ENCODE measurements at regions not wholly inside any gene's neighbourhood (a gene's known extent, or its start where the extent isn't known, plus 50 kb on each side); places are given as distances from the start of the nearest gene placed in this dataset.

GRCh38 chr16:8459085-8459733, 131.1 kb downstream of the TMEM114 start:
- intact Hi-C loops (cut with DNase I): no loop called here
- H3K36me3 ChIP-seq: no peaks in the 10 kb centered on the region
- DNase-seq: no peak
- ATAC-seq: no peak
- no peaks in the 10 kb centered on the region for H3K4me1 ChIP-seq
- WGBS, 4 donors: 49 to 54% (median 52%) methylated on average over 3 of the region's 3 CpGs
- no peak overlapping the region for H3K4me3 ChIP-seq
- peaks cover 0 to 4% (median 0%) of the 10 kb centered on the region in 9 donors for H3K27me3 ChIP-seq
- H3K9me3 ChIP-seq: peaks cover 0 to 18% (median 0%) of the 10 kb centered on the region in 12 donors
- TF ChIP-seq CTCF (IDR thresholded peaks at IDR 0.05) (no peak), POLR2A (IDR thresholded peaks at IDR 0.05) (no peak)
- no peak overlapping the region for H3K27ac ChIP-seq

- intact Hi-C loops (cut with DNase I): no loop called here
- no peak for TF ChIP-seq POLR2A (IDR thresholded peaks at IDR 0.05)
These were observed 131.7 kb downstream of the TMEM114 start for GRCh38 chr16:8458481-8459046.

DNA sequence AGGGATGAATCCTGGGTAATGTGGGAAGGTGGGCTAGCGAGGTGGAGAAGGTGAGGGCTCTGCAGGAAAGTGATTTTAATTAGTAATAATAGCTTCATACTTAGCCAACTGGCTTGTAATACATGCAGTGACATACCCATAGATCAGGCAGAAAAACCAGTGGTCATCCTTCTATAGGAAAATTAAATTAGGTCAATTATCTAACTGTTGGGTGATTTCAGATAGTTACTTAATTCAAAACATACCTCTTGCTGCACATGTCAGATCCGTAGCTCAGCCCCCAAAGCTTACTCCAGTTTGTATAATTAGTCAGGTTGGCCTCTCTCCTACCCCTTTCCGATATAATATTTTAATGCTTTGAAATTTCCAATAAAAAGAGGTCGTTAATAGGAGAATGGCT, 137.0 kb downstream of the TMEM114 start:
- WGBS, 4 donors: 56 to 62% (median 61%) methylated on average over 4 of the region's 4 CpGs
- no peak for TF ChIP-seq CTCF (IDR thresholded peaks at IDR 0.05)
- TF ChIP-seq POLR2A (IDR thresholded peaks at IDR 0.05): no peak
- ATAC-seq (no peak), DNase-seq (no peak)
- Histone ChIP-seq H3K27me3 (peaks cover 0 to 4% (median 0%) of the 10 kb centered on the region in 9 donors), H3K9me3 (peaks cover 0 to 18% (median 0%) of the 10 kb centered on the region in 12 donors), H3K27ac (no peak overlapping the region), H3K4me1 (no peaks in the 10 kb centered on the region), H3K36me3 (no peaks in the 10 kb centered on the region), H3K4me3 (no peak overlapping the region)
- intact Hi-C loops (cut with DNase I): no loop called here

More at GRCh38 chr16:8458481-8459046, 131.7 kb downstream of the TMEM114 start:
- WGBS, 4 donors: 71 to 74% (median 73%) methylated on average over 5 of the region's 5 CpGs
- Histone ChIP-seq H3K4me1 (no peaks in the 10 kb centered on the region), H3K36me3 (no peaks in the 10 kb centered on the region), H3K4me3 (no peak overlapping the region), H3K9me3 (peaks cover 0 to 18% (median 0%) of the 10 kb centered on the region in 12 donors), H3K27me3 (peaks cover 0 to 4% (median 0%) of the 10 kb centered on the region in 9 donors), H3K27ac (no peak overlapping the region)
- DNase-seq: no peak
- no peak for ATAC-seq

DNA sequence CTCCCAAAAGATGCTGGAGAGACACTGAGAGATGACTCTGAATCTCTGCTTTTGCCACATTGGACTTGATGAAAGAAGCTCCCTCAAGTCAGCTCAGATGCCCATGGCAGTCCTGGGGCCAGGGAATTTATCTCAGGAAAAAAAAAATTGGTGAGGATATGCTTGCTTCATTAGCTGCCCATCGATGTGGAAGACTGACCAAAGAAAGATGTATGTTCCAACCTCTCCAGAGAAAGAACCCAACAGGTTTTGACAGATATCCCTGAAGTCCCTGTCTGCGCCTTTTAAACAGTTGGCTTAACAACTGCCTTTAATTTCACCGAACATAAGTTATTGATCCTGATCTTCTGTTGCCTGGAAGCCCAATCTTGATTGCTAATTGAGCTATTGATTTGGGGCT, 137.4 kb downstream of the TMEM114 start:
- no peak for TF ChIP-seq POLR2A (IDR thresholded peaks at IDR 0.05)
- TF ChIP-seq CTCF (IDR thresholded peaks at IDR 0.05): no peak
- H3K36me3 ChIP-seq: no peaks in the 10 kb centered on the region
- WGBS, 4 donors: 56 to 63% (median 59%) methylated on average over 3 of the region's 3 CpGs
- DNase-seq (no peak), ATAC-seq (no peak)
- no peaks in the 10 kb centered on the region for H3K4me1 ChIP-seq
- no peak overlapping the region for H3K27ac ChIP-seq
- H3K9me3 ChIP-seq: peaks cover 0 to 18% (median 0%) of the 10 kb centered on the region in 12 donors
- H3K4me3 ChIP-seq: no peak overlapping the region
- H3K27me3 ChIP-seq: peaks cover 0 to 3% (median 0%) of the 10 kb centered on the region in 9 donors
- intact Hi-C loops (cut with DNase I): no loop called here
